ENCODE measurements at regions not wholly inside any gene's neighbourhood (a gene's known extent, or its start where the extent isn't known, plus 50 kb on each side); places are given as distances from the start of the nearest gene placed in this dataset.

DNA sequence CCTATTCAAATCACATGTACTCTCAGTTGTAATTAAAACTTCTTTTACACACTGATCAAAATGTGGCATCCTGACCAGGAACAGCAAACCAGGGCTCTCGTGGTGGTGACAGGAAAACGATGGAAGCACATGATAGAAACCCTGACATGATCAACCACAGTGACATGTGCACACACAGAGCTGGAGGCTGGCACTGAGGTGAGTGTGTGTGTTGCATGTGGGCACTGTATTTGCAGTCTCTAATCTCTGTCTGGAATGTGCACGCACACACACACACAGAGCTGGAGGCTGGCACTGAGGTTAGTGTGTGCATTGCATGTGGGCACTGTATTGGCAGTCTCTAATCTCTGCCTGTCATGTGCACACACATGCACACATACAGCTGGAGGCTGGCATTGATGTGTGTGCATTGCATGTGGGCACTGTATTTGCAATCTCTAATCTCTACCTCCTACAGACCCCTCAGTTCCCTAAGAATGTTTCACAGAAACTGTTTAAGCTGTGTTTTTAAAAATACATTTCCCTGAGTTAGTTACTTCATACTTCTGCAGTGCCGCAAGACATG, 406.9 kb downstream of the SFMBT2 start:
- Histone ChIP-seq H3K4me3 (replicated peaks in 1 of 3; ENCODE audit: insufficient read depth in 1 of 3, low read depth in 2 of 3, low read length in 3 of 3) (no peak overlapping the region), H3K79me2 (ENCODE audit: insufficient read depth, low read length) (no peaks in the 10 kb centered on the region), H3K27ac (ENCODE audit: extremely low read length, insufficient read depth, low read length) (no peak overlapping the region), H3K27me3 (ENCODE audit: control insufficient read depth in 1 of 2, insufficient read depth in 2 of 2, low read length in 2 of 2) (no peaks in the 10 kb centered on the region; a peak in 1 of 5 replicates), H4K20me1 (ENCODE audit: insufficient read depth, low read length) (no peaks in the 10 kb centered on the region), H3K36me3 (replicated peaks in 1 of 2; ENCODE audit: control insufficient read depth in 1 of 2, insufficient read depth in 2 of 2, low read length in 2 of 2) (no peaks in the 10 kb centered on the region), H3K9me3 (ENCODE audit: low read length) (no peaks in the 10 kb centered on the region), H3K4me2 (ENCODE audit: low read depth, low read length) (no peak overlapping the region), H3K4me1 (ENCODE audit: insufficient read depth, low read length) (no peaks in the 10 kb centered on the region), H3K9ac (ENCODE audit: insufficient read depth, low read depth, low read length) (no peak overlapping the region), H2AFZ (ENCODE audit: low read length) (no peak overlapping the region)
- POLR2A ChIA-PET, result no interaction called here
- no TSS peak for BruUV-seq (replicated peaks)
- no peak for DNase-seq (ENCODE audit: low spot score)
- FAIRE-seq, result no peak
- in situ Hi-C loops (cut with HindIII; ENCODE audit: extremely low pct_ligation_motif_present, low pct_unique_long_range_greater_than_20kb) (no loop called here), intact Hi-C loops (cut with micrococcal nuclease; ENCODE audit: unreplicated experiment) (no loop called here)
- TF ChIP-seq ZFP37 (CRISPR knock-in tag; IDR thresholded peaks at IDR 0.05; ENCODE audit: borderline replicate concordance) (no peak), SP2 (CRISPR knock-in tag; IDR thresholded peaks at IDR 0.05) (no peak), ZMAT3 (CRISPR knock-in tag; conservative IDR thresholded peaks at IDR 0.05) (no peak), ZNF670 (CRISPR knock-in tag; IDR thresholded peaks at IDR 0.05; ENCODE audit: borderline replicate concordance) (no peak), GLI4 (CRISPR knock-in tag; IDR thresholded peaks at IDR 0.05; ENCODE audit: borderline replicate concordance) (no peak), DPF2 (CRISPR knock-in tag; IDR thresholded peaks at IDR 0.05; ENCODE audit: borderline replicate concordance, low read depth) (no peak)
- CTCF ChIA-PET (ENCODE audit: low intra/inter-chr PET ratio, low total read pairs), result no interaction called here
- ATAC-seq, result no peak
- WGBS (ENCODE audit: low lambda C conversion rate), result 39% methylated on average over 4 of the region's 4 CpGs

DNA sequence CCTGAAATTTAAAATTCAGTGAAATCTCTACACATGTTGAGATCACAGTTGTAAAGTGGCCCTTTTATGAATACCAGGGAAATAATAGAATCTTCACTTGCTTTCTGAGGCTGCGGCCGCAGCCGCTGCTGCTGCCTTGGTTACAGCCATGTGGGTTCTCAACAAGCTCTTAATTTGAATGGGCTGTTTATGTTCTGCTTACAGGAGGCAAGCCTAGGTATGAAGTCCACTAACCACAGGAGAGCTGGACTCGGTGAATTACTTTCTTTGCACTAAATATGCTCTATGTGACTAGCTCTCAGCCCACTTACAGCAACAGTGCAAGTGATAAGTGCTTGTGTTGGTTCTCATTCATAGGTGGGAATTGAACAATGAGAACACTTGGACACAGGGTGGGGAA, 410.8 kb downstream of the SFMBT2 start:
- no peak for FAIRE-seq

More for the DNA sequence above, 410.8 kb downstream of the SFMBT2 start:
- intact Hi-C loops (cut with micrococcal nuclease; ENCODE audit: unreplicated experiment) (no loop called here), in situ Hi-C loops (cut with HindIII; ENCODE audit: extremely low pct_ligation_motif_present, low pct_unique_long_range_greater_than_20kb) (no loop called here)
- Histone ChIP-seq H3K4me3 (replicated peaks in 1 of 3; ENCODE audit: insufficient read depth in 1 of 3, low read depth in 2 of 3, low read length in 3 of 3) (no peak overlapping the region), H3K27me3 (ENCODE audit: control insufficient read depth in 1 of 2, insufficient read depth in 2 of 2, low read length in 2 of 2) (no peaks in the 10 kb centered on the region), H3K36me3 (replicated peaks in 1 of 2; ENCODE audit: control insufficient read depth in 1 of 2, insufficient read depth in 2 of 2, low read length in 2 of 2) (no peaks in the 10 kb centered on the region), H3K4me1 (ENCODE audit: insufficient read depth, low read length) (no peaks in the 10 kb centered on the region), H2AFZ (ENCODE audit: low read length) (no peak overlapping the region), H3K9me3 (ENCODE audit: low read length) (no peaks in the 10 kb centered on the region), H3K27ac (ENCODE audit: extremely low read length, insufficient read depth, low read length) (no peak overlapping the region), H3K9ac (ENCODE audit: insufficient read depth, low read depth, low read length) (no peak overlapping the region), H3K79me2 (ENCODE audit: insufficient read depth, low read length) (no peaks in the 10 kb centered on the region), H3K4me2 (ENCODE audit: low read depth, low read length) (no peak overlapping the region), H4K20me1 (ENCODE audit: insufficient read depth, low read length) (no peaks in the 10 kb centered on the region)
- DNase-seq (ENCODE audit: low spot score) (no peak), ATAC-seq (no peak)
- TF ChIP-seq, protein P1, sequence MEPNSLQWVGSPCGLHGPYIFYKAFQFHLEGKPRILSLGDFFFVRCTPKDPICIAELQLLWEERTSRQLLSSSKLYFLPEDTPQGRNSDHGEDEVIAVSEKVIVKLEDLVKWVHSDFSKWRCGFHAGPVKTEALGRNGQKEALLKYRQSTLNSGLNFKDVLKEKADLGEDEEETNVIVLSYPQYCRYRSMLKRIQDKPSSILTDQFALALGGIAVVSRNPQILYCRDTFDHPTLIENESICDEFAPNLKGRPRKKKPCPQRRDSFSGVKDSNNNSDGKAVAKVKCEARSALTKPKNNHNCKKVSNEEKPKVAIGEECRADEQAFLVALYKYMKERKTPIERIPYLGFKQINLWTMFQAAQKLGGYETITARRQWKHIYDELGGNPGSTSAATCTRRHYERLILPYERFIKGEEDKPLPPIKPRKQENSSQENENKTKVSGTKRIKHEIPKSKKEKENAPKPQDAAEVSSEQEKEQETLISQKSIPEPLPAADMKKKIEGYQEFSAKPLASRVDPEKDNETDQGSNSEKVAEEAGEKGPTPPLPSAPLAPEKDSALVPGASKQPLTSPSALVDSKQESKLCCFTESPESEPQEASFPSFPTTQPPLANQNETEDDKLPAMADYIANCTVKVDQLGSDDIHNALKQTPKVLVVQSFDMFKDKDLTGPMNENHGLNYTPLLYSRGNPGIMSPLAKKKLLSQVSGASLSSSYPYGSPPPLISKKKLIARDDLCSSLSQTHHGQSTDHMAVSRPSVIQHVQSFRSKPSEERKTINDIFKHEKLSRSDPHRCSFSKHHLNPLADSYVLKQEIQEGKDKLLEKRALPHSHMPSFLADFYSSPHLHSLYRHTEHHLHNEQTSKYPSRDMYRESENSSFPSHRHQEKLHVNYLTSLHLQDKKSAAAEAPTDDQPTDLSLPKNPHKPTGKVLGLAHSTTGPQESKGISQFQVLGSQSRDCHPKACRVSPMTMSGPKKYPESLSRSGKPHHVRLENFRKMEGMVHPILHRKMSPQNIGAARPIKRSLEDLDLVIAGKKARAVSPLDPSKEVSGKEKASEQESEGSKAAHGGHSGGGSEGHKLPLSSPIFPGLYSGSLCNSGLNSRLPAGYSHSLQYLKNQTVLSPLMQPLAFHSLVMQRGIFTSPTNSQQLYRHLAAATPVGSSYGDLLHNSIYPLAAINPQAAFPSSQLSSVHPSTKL (CRISPR knock-in tag; IDR thresholded peaks at IDR 0.05), result no peak
- TF ChIP-seq ZFP62 (CRISPR knock-in tag; IDR thresholded peaks at IDR 0.05), result no peak
- TF ChIP-seq ZNF737 (CRISPR knock-in tag; IDR thresholded peaks at IDR 0.05; ENCODE audit: borderline replicate concordance), result no peak
- TF ChIP-seq HES4 (CRISPR knock-in tag; IDR thresholded peaks at IDR 0.05; ENCODE audit: borderline replicate concordance), result no peak
- TF ChIP-seq ATRX (CRISPR knock-in tag; IDR thresholded peaks at IDR 0.05; ENCODE audit: borderline replicate concordance), result no peak
- no peak for TF ChIP-seq ZNF530 (CRISPR knock-in tag; IDR thresholded peaks at IDR 0.05; ENCODE audit: low read depth)
- no peak for TF ChIP-seq NONO (IDR thresholded peaks at IDR 0.05)
- no peak for TF ChIP-seq NONO (CRISPR knock-in tag; conservative IDR thresholded peaks at IDR 0.05)
- POLR2A ChIA-PET, result no interaction called here
- BruUV-seq (replicated peaks), result no TSS peak
- WGBS (ENCODE audit: low lambda C conversion rate), result 63% methylated on average over 4 of the region's 4 CpGs
- CTCF ChIA-PET (ENCODE audit: low intra/inter-chr PET ratio, low total read pairs), result no interaction called here
